Colonic mucosa (tissue), 4 donors: ENCODE measurements at regions not wholly inside any gene's neighbourhood (a gene's known extent, or its start where the extent isn't known, plus 50 kb on each side); places are given as distances from the start of the nearest gene placed in this dataset.

ENCODE experiments used
- DNase-seq: peaks from one replicate; pipeline ENCODE4 v3.0.0-alpha.2; 2020
- H3K27ac ChIP-seq: fragments of 200-600 bp; one replicate; pipeline ENCODE4 v1.8.0; 2021
- H3K27me3 ChIP-seq: fragments of 200-600 bp; one replicate; pipeline ENCODE4 v1.8.0; 2021
- H3K36me3 ChIP-seq: fragments of 200-600 bp; one replicate; pipeline ENCODE4 v1.8.0; 2021
- H3K4me1 ChIP-seq: fragments of 200-600 bp; one replicate; pipeline ENCODE4 v1.8.0; 2021; ENCODE audit warnings: mild to moderate bottlenecking
- H3K4me3 ChIP-seq: fragments of 200-600 bp; one replicate; pipeline ENCODE4 v1.8.0; 2021
- H3K9ac ChIP-seq, 2 donors: one replicate each; pipeline ENCODE4 v1.7.0; 2013; ENCODE audit warnings: control low read depth in 2 of 2, low read depth in 2 of 2, low read length in 2 of 2
- H3K9me3 ChIP-seq: fragments of 200-600 bp; one replicate; pipeline ENCODE4 v1.8.0; 2021
- CTCF ChIP-seq: fragments of 200-600 bp; IDR thresholded peaks from one replicate; pipeline ENCODE4 v1.8.0; 2022; ENCODE audit warnings: antibody characterized with exemption, mild to moderate bottlenecking
- intact Hi-C: fragments of 100-400 bp; cut with DNase I; formaldehyde crosslinking; loops from one replicate; pipeline ENCODE4 v1.14.1; 2022
- donor health status: healthy.
- donor health status: DM: no; HTN: no; CAD: no.
- donor health status: DM: no; HTN: no; CAD: no.

GRCh38 chr2:145265244-145265643 is 745.3 kb upstream of the ZEB2 start:
- Histone ChIP-seq H3K36me3 (no peaks in the 10 kb centered on the region), H3K27ac (no peak overlapping the region), H3K27me3 (no peaks in the 10 kb centered on the region), H3K9ac (no peak overlapping the region), H3K4me3 (no peak overlapping the region), H3K4me1 (no peaks in the 10 kb centered on the region), H3K9me3 (no peaks in the 10 kb centered on the region)
- TF ChIP-seq CTCF = no peak
- DNase-seq = no peak
- intact Hi-C loops = no loop called here

- TF ChIP-seq CTCF = no peak
- no peaks in the 10 kb centered on the region for H3K36me3 ChIP-seq
- no peak for DNase-seq
- H3K4me1 ChIP-seq = no peaks in the 10 kb centered on the region
- H3K9ac ChIP-seq = no peak overlapping the region
- no peak overlapping the region for H3K4me3 ChIP-seq
- no peaks in the 10 kb centered on the region for H3K9me3 ChIP-seq
- intact Hi-C loops = no loop called here
- no peak overlapping the region for H3K27ac ChIP-seq
- no peaks in the 10 kb centered on the region for H3K27me3 ChIP-seq
These were observed 740.8 kb upstream of the ZEB2 start for GRCh38 chr2:145260674-145261073.

GRCh38 chr2:145260081-145260480 is 740.2 kb upstream of the ZEB2 start:
- Histone ChIP-seq H3K36me3 (no peaks in the 10 kb centered on the region), H3K27ac (no peak overlapping the region), H3K4me1 (no peaks in the 10 kb centered on the region), H3K4me3 (no peak overlapping the region), H3K27me3 (no peaks in the 10 kb centered on the region), H3K9me3 (no peaks in the 10 kb centered on the region), H3K9ac (no peak overlapping the region)
- intact Hi-C loops = no loop called here
- no peak for DNase-seq
- TF ChIP-seq CTCF = no peak

- H3K4me3 ChIP-seq = no peak overlapping the region
- no peak overlapping the region for H3K27ac ChIP-seq
- H3K9me3 ChIP-seq = no peaks in the 10 kb centered on the region
- no peaks in the 10 kb centered on the region for H3K36me3 ChIP-seq
- no peak for TF ChIP-seq CTCF
- H3K4me1 ChIP-seq = no peaks in the 10 kb centered on the region
- no peak for DNase-seq
- intact Hi-C loops = no loop called here
- no peaks in the 10 kb centered on the region for H3K27me3 ChIP-seq
- no peak overlapping the region for H3K9ac ChIP-seq
These were observed 739.1 kb upstream of the ZEB2 start for GRCh38 chr2:145258903-145259579.

GRCh38 chr2:145257931-145258330 is 738.0 kb upstream of the ZEB2 start:
- H3K36me3 ChIP-seq = no peaks in the 10 kb centered on the region
- intact Hi-C loops = no loop called here
- no peak overlapping the region for H3K9ac ChIP-seq
- H3K4me1 ChIP-seq = no peaks in the 10 kb centered on the region
- DNase-seq = no peak
- H3K9me3 ChIP-seq = no peaks in the 10 kb centered on the region
- H3K4me3 ChIP-seq = no peak overlapping the region
- no peaks in the 10 kb centered on the region for H3K27me3 ChIP-seq
- no peak for TF ChIP-seq CTCF
- no peak overlapping the region for H3K27ac ChIP-seq
